IPS-NIHi7 (cell line): ENCODE measurements at regions not wholly inside any gene's neighbourhood (a gene's known extent, or its start where the extent isn't known, plus 50 kb on each side); places are given as distances from the start of the nearest gene placed in this dataset.
"Not testable (repeated sequence)": the region's sequence is repeated elsewhere in the genome, so short reads cannot be mapped to it uniquely, and the experiment has no call there.

Source experiments
- DNase-seq: peaks from one replicate; pipeline ENCODE4 v3.0.0; 2012; ENCODE audit warnings: mixed read lengths; ENCODE audit errors: extremely low spot score

DNA sequence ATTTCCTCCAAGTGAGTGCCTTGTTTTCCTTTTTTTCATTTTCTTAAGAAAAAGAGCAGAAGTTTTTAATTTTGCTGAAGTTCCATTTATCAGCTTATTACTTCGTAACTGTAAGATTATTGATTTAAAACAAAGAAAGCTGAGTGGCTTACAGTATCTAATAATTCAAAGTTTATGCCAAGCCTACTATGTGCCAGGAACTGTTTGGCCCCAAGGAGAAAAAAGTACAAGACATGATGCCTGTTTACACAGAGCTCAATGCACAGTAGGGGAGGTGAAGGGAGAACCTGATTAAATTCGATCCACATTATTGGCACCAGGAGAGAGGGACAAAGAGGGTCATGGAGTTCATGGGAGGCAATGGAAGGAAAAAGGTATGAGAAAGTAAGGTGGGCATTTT lies 419.3 kb upstream of the ZMIZ1 start:
- DNase-seq, result no peak

DNA sequence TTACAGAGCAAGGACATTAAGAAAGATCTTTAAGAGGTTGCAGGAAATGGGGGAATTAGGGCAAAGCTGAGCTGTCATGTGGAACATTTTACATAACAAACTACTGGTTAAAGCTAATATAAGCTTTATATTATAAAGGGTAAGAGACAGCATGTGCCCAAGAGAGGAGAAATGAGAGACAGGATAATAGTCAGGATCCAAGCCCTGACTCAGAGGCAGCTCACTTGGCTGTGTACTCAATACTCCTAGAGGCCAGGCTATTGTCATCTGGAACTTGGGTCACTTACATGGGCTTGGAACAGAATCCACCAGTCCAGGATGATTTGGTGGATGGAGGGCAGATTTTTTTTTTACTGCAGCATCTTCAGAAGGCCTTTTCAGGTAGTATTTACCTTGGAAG lies 418.6 kb upstream of the ZMIZ1 start:
- DNase-seq, result no peak

DNA sequence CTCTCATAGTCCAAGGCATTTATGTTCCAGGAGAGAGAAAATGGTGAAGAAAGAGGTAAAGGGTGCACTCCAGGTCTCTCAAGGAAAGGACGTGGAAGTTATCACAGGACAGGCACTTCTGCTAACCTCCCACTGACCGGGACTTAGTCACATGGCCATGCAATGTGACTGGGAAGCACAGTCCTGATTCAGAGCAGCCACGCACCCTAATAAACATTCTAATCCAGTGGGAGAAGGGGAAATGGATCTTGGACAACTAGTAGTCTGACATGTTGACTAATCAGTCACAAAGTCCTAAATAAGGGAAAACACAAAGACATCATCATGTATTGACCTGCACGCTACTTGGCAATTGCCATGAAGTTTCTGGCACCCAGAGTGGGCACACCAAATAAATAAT lies 417.5 kb upstream of the ZMIZ1 start:
- no peak for DNase-seq

- DNase-seq, result no peak
Measured at GRCh38 chr10:78653555-78653954, 415.2 kb upstream of the ZMIZ1 start.

- no peak for DNase-seq
Measured at GRCh38 chr10:78654047-78654590, 414.6 kb upstream of the ZMIZ1 start.

GRCh38 chr10:78655979-78656378 lies 412.8 kb upstream of the ZMIZ1 start:
- no peak for DNase-seq

DNA sequence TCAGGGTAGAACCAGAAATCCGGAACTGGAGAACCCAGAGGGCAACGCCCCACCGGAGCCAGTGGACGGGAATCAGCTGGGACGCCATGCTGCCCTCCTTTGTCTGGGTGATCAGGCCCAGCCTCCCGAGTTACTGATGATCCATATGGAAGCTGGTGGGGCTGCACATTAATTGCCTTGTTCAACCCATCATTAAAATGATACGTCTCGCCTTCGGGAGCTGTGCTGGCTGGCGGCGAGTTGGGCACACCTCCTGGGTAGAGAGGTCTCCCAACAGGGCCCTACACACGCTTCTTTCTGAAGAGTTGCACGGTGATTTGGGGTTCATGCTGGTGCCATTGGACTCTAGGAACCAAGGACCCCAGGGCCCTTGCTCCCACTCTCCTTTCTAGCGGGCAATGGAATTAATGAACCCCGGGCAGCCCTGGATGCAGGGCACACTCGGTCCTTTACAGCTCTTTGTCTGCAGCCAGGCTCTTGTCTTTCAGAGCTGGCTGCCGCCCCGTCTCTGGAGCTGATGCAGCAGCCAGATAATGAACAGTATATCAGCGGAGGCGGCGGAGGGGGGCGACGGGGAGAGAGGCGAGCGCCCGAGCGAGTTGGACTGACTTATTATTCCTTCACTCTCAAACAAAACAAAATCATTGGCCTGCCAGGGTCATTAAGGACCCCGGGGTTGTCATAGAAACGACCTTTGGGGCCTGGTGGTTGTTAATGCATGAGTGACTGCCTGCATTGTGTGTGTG lies 412.2 kb upstream of the ZMIZ1 start:
- DNase-seq, result peak; percentile 15

GRCh38 chr10:78657163-78657861 lies 411.5 kb upstream of the ZMIZ1 start:
- peak; percentile 92 for DNase-seq

- DNase-seq, result no peak
Measured at GRCh38 chr10:78657862-78658165, 411.0 kb upstream of the ZMIZ1 start.

- no peak for DNase-seq
Measured at GRCh38 chr10:78658645-78659597, 409.8 kb upstream of the ZMIZ1 start.

- no peak for DNase-seq
Measured at GRCh38 chr10:78659598-78659967, 409.2 kb upstream of the ZMIZ1 start.

- no peak for DNase-seq
Measured at GRCh38 chr10:78660446-78661106, 408.2 kb upstream of the ZMIZ1 start.

GRCh38 chr10:78663721-78664120 lies 405.0 kb upstream of the ZMIZ1 start:
- no peak for DNase-seq

DNA sequence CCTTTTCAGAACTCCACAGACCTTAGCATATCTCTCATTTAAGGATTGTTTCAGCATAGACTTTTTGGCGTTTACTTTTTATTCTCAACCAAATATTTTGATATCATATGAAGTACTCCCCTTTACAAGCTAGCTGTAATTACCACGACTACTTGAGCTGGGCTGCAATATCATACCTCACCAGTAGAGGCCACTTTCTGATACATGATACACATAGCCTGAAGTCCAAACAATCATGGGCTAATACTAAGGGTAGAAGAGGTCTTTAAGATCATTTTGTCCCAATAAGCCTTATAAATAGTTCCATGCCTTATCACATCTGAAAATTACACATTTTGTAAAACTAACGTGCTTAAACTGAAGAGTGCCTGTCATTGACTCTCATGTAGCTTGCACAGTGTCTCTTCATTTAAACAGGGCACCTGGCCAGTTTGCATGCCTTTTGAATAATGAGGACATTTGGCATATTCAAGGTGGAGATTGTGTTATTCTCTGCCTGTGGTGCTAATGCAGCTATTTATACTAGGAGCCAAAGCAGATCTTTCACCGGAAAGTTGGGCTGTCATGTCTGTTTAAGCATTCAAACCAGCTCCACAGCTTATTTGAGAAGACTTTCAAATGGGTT lies 403.7 kb upstream of the ZMIZ1 start:
- no peak for DNase-seq

DNA sequence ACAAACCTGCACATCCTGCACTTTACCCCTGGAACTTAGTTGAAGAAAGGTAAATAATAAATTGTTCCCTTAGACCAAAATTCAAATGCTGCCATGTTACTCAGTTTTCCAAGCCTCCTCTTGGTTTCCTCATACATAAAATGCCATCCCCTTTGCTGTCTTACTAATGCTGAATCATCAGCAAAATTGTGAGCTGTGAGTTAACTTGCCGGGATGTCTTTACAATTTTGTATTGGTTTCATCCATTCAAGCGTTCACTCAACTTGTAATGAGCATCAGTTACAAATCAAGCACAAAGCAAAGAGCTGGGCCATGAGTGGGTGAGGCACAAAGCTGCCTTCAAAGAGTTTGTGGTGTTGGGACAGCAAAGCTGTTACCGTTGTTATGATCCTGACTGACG lies 395.8 kb upstream of the ZMIZ1 start:
- no peak for DNase-seq

DNA sequence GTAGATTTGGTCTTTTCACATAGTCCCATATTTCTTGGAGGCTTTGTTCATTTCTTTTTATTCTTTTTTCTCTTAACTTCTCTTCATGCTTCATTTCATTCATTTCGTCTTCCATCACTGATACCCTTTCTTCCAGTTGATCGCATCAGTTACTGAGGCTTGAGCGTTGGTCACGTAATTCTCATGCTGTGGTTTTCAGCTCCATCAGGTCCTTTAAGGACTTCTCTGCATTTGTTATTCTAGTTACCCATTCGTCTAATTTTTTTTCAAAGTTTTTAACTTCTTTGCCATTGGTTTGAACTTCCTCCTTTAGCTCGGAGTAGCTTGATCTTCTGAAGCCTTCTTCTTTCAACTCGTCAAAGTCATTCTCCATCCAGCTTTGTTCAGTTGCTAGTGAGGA lies 387.6 kb upstream of the ZMIZ1 start:
- DNase-seq, result not testable (repeated sequence)

DNA sequence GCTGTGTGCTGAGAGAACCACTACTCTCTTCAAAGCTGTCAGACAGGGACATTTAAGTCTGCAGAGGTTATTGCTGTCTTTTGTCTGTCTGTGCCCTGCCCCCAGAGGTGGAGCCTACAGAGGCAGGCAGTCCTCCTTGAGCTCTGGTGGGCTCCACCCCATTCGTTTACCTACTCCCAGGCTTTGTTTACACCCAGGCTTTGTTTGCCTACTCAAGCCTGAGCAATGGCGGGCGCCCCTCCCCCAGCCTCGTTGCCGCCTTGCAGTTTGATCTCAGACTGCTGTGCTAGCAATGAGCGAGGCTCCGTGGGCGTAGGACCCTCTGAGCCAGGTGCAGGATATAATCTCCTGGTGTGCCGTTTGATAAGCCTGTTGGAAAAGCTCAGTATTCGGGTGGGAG lies 386.8 kb upstream of the ZMIZ1 start:
- DNase-seq, result not testable (repeated sequence)

- no peak for DNase-seq
Measured at GRCh38 chr10:78684947-78685346, 383.8 kb upstream of the ZMIZ1 start.

- DNase-seq, result no peak
Measured at GRCh38 chr10:78685466-78686103, 383.2 kb upstream of the ZMIZ1 start.

DNA sequence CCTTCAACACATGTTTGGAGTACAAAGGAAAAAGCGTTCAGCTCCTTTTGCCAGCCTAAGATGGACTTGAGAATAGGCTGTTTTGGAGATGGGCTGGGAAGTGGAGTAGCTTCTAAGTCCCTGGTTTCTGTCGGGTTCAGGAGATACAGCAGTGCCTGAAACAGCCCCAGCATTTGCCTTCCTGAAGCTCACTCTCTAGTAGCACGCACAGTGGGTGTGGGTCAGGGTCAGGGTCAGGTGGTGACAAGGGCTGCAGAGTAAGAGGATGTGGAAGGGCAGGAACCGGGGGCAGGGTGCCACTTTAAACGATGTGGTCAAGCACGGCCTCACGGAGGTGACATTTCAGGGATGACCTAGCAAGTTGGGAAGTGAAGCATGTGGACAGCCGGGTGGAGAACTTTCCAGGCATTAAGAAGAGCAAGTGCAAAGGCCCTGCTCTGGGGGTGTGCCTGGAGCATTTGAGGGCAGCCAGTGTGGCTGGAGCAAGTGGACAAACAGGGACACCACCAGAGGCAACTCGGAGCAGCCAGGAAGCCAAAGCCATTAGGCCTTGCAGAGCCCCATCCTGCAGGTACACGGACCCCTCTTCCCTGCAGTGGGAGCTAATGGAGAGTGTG lies 382.2 kb upstream of the ZMIZ1 start:
- DNase-seq, result no peak
